ENCODE measurements at regions not wholly inside any gene's neighbourhood (a gene's known extent, or its start where the extent isn't known, plus 50 kb on each side); places are given as distances from the start of the nearest gene placed in this dataset.
"Not testable (repeated sequence)": the region's sequence is repeated elsewhere in the genome, so short reads cannot be mapped to it uniquely, and the experiment has no call there.

- no peak for DNase-seq
Observed at GRCh38 chr9:93809204-93809940, 145.8 kb downstream of the BARX1 start.

DNA sequence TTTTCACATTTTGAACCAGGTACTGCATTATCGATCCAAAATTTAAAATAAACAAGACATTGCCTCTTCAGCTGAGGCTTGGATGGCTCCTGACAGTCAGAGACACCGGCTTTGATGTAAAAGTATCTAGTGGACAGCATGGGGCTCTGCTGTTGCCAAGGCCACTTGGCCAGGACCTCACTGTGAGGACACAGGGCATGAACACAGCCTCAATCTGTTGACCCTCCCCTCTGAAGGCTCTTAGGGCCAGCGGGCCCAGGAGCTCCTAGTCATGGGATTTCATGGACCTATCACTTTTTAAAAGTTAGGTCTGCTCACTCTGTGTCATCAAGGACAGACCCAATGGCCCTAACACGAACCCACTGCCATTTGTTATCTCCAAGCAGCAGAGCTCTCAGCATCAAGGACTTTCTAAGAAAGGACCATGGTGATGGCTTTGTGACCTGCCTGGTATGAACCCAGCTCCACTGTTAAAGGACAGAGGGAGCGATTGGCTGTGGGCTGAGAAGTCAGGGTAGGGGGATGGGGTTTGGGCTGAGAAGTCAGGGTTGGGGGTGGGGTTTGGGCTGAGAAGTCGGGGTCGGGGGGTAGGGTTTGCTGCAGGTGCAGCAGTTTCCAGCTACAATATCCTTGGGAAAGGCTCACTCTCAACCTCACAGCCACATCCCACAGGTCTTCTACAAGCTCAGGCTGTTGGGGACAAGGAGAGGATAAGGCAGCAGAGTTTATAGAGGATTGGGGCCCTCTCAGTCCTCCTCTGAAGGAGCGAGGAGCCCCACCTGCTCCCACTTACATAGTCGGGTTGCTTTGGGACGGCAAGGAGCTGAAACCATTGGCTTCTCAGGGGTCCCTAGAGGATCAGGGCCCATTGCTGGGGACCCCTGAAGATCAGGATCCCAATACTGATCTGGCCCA, 146.8 kb downstream of the BARX1 start:
- DNase-seq, result no peak

DNA sequence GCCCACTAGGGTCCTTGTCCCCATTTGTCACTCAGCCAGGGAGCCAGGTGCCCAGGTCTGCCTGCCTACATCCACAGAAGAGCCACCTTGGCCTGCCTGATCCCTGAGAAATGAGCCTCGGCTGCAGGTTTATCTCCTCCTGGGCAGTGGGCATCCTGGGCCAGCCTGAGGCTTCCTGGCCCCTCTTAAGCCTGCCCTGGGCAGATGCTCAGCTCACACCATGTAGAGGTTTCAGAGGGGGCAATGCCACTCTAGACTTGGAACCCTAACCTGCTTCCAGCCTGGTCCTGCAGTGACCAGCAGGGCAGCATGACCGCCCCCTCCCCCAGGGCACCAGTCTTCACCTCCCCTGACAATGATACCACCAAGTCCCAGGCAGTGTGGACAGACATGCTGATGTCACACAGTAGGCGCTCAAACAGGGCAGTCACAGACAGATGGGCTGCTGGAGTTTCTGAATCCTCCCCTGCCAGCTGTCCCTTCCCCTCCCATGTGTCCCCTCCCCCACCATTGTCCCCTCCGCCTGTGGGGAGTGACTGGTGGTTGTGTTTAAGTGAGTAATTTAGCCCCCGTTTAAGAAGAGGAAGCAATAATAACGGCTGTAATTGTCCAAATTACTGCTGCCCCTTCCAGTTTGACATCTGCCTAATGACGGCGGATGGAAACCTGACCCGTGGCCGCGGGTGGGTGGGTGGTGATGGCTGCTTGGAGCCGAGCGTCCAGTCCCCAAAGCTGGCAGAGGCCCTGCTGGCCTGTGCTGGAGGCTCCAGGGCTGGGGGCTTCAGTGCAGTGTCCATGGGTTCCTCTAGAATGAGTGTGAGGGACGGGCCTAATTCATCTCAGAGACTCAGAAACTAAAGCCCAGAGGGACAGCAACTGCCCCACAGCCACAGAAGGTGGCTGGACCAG, 147.7 kb downstream of the BARX1 start:
- DNase-seq, result no peak

DNA sequence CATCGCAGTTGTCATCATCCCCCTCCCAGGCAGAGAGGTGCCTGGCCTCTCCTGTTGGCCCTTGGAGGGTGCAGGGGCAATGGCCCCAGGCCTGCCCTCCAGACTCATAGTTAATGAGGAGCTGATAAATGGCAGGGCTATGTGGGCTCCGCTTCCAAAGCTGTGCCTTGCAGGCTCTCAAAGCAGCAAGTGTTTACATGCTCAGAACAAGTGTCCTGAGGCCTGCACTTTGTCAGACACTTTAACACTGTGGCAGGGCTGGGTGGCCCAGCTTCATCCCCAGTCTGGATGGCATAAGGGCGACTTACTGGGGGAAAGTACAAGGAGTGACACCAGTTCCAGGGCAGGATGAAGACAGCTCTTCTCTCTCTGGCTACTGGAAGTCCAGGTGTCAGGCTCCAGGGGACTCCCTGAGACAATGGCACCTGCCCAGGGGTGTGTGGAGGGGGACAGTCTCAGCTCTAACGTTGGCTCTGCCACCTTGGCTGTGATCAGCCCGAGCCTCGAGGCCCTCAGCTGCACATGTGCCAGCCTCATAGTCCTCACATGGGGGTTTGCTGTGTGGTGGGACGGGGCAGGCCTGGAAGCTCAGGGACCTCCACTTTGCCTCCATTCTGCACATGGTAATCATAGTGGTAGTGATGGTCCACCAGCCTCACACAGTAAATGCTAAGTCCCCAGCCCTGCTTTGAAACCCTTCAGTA, 153.4 kb downstream of the BARX1 start:
- no peak for DNase-seq

GRCh38 chr9:93801120-93801519, 154.0 kb downstream of the BARX1 start:
- no peak for DNase-seq

DNA sequence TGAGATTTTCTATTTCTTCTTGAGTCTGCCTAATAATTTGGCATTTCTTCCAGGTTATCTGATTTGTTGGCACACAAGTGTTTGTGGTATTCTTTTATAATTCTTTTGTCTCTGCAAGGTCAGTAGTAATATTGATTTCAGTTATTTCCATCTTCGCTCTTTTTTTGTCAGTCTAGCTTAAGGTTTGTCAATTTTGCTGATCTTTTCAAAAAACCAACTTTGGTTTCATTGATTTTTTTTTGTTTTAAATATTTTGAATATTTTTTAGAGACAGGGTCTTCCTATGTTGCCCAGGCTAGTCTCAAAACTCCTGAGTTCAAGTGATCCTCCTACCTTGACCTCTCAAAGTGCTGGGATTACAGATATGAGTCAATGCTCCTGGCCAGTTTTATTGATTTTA, 162.8 kb downstream of the BARX1 start:
- no peak for DNase-seq

DNA sequence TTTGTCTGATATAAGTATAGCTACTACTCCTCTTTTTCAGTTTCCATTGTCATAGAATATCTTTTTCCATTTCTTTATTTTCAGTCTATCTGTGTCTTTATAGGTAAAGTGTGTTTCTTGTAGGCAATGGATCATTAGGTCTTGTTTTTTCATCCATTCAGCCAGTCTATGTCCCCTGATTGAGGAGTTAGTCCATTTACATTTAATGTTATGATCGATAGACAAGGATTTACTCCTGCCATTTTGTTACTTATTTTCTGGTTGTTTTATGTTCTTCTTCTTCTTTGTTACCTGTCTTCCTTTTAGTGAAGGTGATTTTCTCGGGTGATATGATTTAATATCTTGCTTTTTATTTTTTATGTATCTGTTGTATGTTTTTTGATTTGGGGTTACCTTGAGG, 169.0 kb downstream of the BARX1 start:
- no peak for DNase-seq

DNA sequence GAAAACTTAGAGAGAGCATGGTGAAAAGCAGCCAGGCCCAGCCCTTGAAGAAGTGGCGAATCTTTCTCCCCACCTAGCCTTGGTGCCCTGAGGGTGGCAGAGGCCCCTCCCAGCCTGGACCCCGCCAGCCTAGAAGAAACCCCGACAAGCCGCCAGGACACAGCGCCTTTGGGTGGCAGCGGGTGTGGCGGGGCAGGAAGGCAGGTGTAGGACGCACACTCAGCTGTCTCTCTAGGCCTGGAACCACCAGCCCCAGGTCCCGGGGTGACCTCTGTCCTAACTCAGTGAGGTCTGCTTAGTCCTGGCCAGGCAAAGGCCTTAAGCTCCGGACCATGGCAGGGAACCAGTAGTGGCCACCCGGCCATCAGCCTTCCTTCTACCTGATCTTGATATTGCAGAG, 178.3 kb downstream of the BARX1 start:
- DNase-seq, result no peak

GRCh38 chr9:93776256-93776655, 178.9 kb downstream of the BARX1 start:
- no peak for DNase-seq

GRCh38 chr9:93774331-93775102, 180.6 kb downstream of the BARX1 start:
- no peak for DNase-seq

- no peak for DNase-seq
Observed at GRCh38 chr9:93771276-93771675, 183.9 kb downstream of the BARX1 start.

DNA sequence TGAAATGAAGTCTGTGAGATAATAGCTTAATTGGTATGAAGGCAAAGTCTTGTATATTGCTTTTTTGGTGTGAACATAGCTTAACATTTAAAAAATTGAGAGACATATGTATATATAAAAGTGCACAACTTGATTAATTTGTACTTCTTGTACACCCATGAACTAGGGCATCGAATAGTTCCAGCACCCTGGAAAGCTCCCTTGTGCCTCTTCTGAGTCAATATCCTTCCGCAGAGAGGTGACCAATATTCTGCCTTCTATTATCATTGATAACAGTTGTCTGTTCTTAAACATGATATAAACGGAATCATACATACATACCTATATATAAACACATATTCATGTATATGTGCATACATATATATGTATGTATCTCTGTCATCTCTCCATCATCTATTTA, 185.4 kb downstream of the PHF2 start:
- DNase-seq, result no peak

DNA sequence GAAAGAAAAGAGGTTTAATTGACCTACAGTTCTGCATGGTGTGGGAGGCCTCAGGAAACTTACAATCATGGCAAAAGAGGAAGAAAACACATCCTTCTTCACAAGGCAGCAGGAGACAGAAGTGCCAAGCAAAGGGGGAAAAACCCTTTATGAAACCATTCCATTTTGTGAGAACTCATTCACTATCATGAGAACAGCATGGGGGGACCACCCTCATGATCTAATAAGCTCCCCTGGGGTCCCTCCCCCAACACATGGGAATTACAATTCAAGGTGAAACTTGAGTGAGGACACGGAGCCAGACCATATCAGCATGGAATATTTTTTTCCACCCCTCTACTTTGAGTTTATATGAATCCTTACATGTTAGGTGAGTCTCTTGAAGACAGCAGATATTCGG, 173.7 kb downstream of the PHF2 start:
- no peak for DNase-seq

DNA sequence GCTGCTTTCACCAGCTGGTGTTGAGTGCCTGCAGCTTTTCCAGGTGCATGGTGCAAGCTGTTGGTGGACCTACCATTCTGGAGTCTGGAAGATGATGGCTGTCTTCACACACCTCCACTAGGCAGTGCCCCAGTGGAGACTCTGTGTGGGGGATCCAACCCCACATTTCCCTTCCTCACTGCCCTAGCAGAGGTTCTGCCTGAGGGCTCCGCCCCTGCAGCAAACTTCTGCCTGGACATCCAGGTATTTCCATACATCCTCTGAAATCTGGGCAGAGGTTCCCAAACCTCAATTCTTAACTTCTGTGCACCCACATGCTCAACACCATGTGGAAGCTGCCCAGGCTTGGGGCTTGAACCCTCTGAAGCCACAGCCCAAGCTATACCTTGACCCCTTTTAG, 172.4 kb downstream of the PHF2 start:
- DNase-seq, result not testable (repeated sequence)

GRCh38 chr9:93731963-93732362, 155.6 kb downstream of the PHF2 start:
- DNase-seq, result no peak

DNA sequence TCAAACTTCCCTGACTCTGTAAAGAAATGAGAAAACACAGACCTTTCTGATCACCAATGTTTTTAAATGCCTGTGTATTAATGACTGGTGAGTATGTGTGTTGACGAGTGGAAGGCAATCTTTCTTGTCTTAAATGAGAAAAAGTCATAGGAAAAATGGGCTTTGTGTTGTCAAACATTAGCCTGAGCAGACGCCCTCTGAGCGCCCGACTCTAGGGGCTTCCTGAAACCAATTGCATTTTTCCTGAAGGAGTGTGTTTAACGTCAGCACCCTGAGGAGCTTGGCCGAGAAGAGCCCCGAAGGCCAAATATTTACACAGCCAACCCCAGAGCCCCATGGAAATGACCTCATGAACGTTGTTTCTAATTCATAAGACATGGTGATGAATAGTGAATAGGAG, 154.3 kb downstream of the PHF2 start:
- no peak for DNase-seq

DNA sequence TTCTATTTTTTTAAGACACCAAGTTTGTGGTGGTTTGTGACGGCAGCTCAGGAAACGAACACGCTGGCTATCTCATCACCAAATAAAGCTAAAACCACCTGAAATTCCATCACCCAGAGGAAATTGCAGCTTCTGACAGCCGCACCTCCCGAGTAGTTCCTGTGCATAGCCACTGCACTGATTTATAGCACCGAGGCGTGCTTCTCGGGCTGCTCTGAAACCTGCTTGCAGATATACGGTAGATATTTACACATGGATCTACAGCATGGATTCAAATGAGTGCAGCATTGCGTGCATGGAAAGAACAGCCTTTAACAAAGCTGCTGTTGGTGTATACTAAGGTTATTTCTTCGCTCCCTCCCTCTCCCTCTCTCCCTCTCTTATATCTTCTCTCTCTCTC, 153.8 kb downstream of the PHF2 start:
- DNase-seq, result no peak

All from HCEC 1CT (cell line).